BE2C (cell line): ENCODE measurements at regions not wholly inside any gene's neighbourhood (a gene's known extent, or its start where the extent isn't known, plus 50 kb on each side); places are given as distances from the start of the nearest gene placed in this dataset.
"Not testable (repeated sequence)": the region's sequence is repeated elsewhere in the genome, so short reads cannot be mapped to it uniquely, and the experiment has no call there.

ENCODE experiments used
- DNase-seq: peaks from one replicate; pipeline ENCODE4 v3.0.0-alpha.2; 2020
- H3K27me3 ChIP-seq: fragments of 250-450 bp; sonication (Bioruptor Pico); 2 replicates; pipeline ENCODE4 v1.5.1; 2020; ENCODE audit warnings: mild to moderate bottlenecking
- H3K36me3 ChIP-seq: fragments of 250-450 bp; sonication (Bioruptor Pico); 2 replicates; pipeline ENCODE4 v1.5.1; 2020; ENCODE audit warnings: mild to moderate bottlenecking
- H3K4me1 ChIP-seq: fragments of 250-450 bp; sonication (Bioruptor Pico); 2 replicates; pipeline ENCODE4 v1.5.1; 2020
- H3K4me3 ChIP-seq: 2 replicates; pipeline ENCODE4 v1.5.1; 2011; ENCODE audit warnings: low read depth, low read length
- H3K9me3 ChIP-seq: fragments of 250-450 bp; sonication (Bioruptor Pico); 2 replicates; pipeline ENCODE4 v1.5.1; 2020
- TF ChIP-seq, protein P1 (sequence below): IDR thresholded peaks from 2 replicates; pipeline ENCODE4 v1.5.1; 2012; ENCODE audit warnings: mild to moderate bottlenecking, low read depth, low read length

DNA sequence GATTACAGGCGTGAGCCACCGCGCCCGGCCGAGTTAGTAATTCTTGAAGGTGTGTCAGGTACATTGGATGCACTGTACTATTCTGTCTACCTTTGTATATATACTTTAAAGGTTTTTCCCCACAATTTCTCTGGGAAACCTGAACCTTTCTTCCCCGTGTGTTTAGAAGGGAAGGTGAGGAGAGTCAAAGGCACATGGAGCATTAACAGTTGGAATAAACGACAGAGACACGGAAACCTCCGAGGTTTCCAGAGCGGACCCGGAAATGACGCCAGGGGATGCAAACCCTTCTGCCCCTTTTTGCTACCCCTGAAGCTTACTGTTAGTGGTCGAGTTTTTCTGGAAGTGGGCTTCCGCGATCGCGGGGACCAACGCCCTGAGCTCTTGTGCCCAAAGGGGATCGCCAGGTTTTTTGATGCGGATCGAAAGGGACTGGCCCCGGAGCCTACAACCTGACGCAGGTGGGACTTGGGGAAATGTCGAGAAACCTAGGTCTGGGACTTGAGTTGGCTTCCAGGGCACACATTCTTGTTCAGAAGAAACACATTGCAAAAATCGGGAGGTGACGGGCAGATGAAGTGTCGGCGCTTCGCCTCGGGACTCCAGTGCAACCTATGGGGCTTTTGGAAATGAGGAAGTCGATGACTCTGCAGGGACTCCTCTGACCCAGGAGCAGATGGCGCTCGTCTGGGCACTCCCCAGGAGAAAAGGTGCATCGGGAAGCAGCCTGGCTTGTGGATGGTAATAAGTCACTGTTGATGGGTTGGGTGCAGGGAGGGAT is 218.2 kb downstream of the OR2B2 start:
- no peaks in the 10 kb centered on the region for H3K4me1 ChIP-seq
- TF ChIP-seq, protein P1, sequence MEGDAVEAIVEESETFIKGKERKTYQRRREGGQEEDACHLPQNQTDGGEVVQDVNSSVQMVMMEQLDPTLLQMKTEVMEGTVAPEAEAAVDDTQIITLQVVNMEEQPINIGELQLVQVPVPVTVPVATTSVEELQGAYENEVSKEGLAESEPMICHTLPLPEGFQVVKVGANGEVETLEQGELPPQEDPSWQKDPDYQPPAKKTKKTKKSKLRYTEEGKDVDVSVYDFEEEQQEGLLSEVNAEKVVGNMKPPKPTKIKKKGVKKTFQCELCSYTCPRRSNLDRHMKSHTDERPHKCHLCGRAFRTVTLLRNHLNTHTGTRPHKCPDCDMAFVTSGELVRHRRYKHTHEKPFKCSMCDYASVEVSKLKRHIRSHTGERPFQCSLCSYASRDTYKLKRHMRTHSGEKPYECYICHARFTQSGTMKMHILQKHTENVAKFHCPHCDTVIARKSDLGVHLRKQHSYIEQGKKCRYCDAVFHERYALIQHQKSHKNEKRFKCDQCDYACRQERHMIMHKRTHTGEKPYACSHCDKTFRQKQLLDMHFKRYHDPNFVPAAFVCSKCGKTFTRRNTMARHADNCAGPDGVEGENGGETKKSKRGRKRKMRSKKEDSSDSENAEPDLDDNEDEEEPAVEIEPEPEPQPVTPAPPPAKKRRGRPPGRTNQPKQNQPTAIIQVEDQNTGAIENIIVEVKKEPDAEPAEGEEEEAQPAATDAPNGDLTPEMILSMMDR = no peak

DNA sequence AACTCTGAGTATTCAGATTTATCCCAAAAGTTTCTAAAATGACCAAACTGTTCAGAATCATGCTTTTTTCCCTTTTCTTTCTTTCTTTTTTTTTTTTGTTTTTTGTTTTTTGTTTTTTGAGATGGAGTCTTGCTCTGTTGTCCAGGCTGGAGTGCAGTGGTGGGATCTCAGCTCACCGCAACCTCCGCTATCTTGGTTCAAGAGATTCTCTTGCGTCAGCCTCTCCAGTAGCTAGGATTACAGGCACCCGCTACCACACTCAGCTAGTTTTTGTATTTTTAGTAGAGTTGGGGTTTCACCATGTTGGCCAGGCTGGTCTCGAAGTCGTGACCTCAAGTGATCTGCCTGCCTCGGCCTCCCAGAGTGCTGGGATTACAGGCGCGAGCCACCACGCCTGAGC is 219.2 kb upstream of the ZNF184 start:
- H3K9me3 ChIP-seq, H3K36me3 ChIP-seq, H3K27me3 ChIP-seq, DNase-seq, H3K4me3 ChIP-seq, H3K4me1 ChIP-seq: not testable (repeated sequence)

More for the DNA sequence above, 218.2 kb downstream of the OR2B2 start:
- no peaks in the 10 kb centered on the region for H3K36me3 ChIP-seq
- peak overlapping the region; percentile 80 for H3K4me3 ChIP-seq
- no peaks in the 10 kb centered on the region for H3K9me3 ChIP-seq
- no peaks in the 10 kb centered on the region for H3K27me3 ChIP-seq
- DNase-seq = no peak

DNA sequence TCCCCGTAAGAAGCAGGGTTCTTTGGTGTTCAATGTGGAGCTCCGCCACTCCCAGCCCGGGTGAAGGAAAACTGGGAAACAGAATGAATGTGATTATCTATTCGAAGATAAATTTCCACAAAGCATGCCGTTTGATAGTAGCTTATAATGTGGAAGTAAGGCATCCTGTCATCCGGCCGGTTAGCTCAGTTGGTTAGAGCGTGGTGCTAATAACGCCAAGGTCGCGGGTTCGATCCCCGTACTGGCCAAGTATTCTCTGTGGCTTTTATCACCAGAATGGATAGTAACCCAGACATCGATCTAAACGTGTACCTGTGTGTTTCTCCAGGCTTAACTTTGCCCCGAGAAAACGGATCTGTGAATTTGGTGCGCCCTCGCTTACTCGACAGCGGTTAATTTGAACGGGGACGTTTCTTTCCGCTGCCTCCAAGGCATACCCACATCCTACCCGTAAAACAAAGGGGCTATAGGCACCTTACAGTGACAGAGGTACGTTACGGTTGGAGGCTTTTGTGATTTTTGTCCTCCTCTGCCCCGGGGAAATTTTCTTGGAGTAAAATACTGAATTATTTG is 215.2 kb upstream of the ZNF184 start:
- TF ChIP-seq, protein P1 = no peak
- peak; percentile 86 for DNase-seq
- H3K4me1 ChIP-seq = no peaks in the 10 kb centered on the region

DNA sequence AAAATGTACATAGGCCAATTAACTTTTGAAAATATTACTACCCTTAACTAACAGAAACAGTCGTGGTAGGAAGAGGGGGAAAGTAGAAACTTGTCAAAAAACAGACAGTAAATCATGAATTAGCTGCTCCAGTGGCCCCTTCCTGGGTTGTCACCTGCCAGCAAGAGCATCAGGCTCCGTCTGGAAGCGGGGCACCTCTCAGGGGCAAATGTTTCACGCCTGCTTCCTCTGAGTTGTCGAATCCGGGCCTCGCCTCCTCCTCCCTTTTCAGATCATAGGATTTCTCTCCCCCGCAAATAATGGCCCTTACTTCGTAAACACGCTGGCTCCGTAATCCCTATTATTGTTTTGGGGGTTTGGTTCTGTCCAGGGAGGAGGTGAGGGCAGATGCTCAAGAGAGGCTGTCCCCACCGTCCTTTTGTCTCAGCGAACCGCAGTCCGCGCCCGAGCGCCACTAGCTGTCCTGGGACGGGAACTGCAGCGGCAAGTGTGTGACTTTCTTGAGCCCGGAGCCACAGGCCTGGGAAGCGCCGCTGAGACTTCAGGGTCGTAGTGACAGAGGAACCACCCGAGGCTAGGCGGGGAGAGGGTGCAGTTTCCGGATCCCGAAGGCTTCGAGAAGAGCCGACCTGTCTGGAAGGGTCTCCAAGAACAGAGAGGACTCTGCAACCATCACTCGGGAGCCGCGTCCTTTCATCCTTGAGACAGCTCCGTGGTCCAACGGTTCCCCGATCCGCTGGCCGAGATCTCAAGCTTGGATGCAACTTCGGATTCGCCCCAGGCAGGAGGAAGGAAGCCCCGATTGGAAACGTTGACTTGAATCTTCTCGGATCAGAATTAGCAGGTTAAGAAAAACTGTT is 214.5 kb upstream of the ZNF184 start:
- H3K9me3 ChIP-seq = no peaks in the 10 kb centered on the region
- peak; percentile 95 for DNase-seq

More for the DNA sequence above, 215.2 kb upstream of the ZNF184 start:
- Histone ChIP-seq H3K4me3 (peak overlapping the region; percentile 89), H3K27me3 (no peaks in the 10 kb centered on the region), H3K36me3 (no peaks in the 10 kb centered on the region), H3K9me3 (no peaks in the 10 kb centered on the region)

DNA sequence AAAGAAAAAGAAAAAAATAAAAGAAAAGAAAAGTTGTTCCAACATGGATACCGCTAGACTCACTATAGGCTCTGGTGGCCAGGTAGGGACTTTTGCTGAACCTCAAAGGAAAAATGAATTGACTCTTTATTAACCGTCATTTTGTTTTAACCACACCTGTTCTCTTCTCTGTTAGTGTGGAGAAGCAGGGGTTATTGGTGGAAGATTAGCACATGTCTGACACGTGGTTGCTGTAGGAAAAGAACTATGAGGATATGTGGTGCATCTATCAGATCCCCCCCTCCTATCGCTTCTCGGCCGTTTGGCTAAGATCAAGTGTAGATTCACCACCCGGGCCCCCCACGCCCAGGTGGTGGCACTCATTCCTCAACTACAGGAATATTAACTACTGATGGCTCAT is 212.4 kb upstream of the ZNF184 start:
- Histone ChIP-seq H3K4me1 (no peaks in the 10 kb centered on the region), H3K9me3 (no peaks in the 10 kb centered on the region), H3K27me3 (peaks cover under 1% of the 10 kb centered on the region; the same call in 1 of the 2 replicates), H3K36me3 (no peaks in the 10 kb centered on the region), H3K4me3 (no peak overlapping the region)
- TF ChIP-seq, protein P1 = no peak
- DNase-seq = no peak

More for the DNA sequence above, 214.5 kb upstream of the ZNF184 start:
- H3K4me1 ChIP-seq = no peaks in the 10 kb centered on the region
- H3K36me3 ChIP-seq = no peaks in the 10 kb centered on the region
- H3K27me3 ChIP-seq = no peaks in the 10 kb centered on the region
- peak overlapping the region; percentile 89 for H3K4me3 ChIP-seq
- TF ChIP-seq, protein P1 = peak; percentile 89
